Activated CD4-positive, CD25-positive, alpha-beta regulatory T cell treated with anti-CD3 and anti-CD28 coated beads, Interleukin-2, amount 50 U/mL, for 72 hours (primary cell): ENCODE measurements at regions not wholly inside any gene's neighbourhood (a gene's known extent, or its start where the extent isn't known, plus 50 kb on each side); places are given as distances from the start of the nearest gene placed in this dataset.
"Not testable (repeated sequence)": the region's sequence is repeated elsewhere in the genome, so short reads cannot be mapped to it uniquely, and the experiment has no call there.

Source experiments
- DNase-seq: peaks from one replicate; pipeline ENCODE4 v3.0.0; 2021

DNA sequence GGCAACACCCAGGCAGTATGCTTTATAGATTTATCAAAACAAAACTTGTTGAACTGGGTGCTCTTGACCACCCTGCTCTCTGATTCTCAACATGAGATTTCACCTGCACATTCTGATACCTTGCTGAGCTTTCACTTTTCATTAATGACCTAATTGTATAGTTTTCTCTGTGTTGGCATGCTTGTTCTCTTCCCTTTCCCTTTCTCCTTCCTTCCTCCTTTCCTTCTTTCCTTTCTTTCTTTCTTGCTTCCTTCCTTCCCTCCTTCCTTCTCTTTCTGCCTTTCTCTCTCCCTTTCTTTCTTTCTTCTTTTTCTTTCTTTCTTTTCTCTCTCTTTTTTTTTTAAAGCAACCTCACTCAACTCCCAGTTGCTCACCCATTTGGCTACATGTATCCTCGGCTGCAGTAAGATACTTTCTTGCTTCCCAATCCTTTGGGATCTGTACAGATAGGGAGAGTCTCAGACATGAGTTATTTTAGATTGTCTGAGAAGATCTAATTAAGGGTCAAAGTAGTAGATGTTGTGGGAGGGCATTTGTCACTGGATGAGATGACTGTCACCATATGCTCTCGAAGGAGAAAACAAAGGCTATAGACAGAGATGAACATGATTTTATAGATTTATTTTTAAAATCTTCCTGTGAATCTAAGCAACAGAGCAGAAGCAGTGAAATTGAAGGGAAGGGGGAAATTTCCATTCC is 458.0 kb downstream of the USP25 start:
- no peak for DNase-seq

- DNase-seq: no peak
These were observed 463.1 kb downstream of the USP25 start for GRCh38 chr21:16192902-16193301.

GRCh38 chr21:16193496-16194094 is 463.8 kb downstream of the USP25 start:
- DNase-seq: no peak

DNA sequence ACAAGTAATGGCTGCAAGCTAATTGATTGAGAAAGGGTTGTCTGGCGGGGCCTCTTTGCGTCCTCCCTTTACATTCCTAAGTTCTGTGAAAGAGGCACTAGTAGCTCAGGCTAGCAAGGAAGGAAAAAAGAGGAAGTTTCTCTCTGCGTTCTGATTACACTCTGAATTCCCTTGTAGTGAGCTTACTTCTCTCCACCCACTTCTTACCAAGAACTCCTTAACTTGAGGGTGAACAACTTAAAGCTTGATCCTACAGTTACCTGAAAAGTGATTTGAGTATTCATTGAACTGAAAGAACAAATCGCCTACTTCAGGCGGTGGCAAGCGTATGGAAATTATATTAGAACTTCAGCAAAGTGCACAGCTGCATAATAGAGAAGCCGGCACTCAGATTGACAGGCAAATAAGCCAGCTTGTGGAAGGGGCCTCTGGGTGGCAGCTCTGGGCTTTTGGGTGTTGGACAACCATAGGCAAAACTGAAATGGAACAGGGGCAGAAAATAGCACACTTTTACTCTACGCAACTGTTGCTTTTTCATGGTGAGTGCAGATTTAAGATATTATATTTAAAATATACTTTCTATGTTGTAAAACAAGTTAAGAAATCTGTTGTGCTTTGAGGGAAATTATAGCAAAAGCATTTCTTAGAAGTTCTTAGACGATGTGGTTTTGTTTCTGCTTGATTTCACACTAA is 464.5 kb downstream of the USP25 start:
- DNase-seq: no peak

GRCh38 chr21:16194788-16195537 is 465.2 kb downstream of the USP25 start:
- DNase-seq: no peak

DNA sequence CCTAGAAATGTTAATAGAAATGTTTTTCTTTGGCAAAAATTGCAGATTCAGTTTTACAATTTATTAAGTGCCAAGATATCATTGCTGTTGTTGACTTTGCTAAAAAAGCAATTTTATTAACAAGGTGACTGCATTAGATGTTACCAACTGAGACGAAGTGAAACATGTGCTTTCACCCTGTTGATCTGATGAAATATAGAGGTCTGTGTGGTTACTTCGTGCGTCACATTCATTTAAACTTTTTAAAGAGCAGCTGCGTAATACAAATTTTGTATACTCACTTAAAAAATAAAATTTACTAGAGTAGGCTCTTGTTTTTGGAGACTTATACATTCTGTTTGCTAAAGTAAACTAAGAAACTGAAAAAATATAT is 465.7 kb downstream of the USP25 start:
- DNase-seq: no peak

DNA sequence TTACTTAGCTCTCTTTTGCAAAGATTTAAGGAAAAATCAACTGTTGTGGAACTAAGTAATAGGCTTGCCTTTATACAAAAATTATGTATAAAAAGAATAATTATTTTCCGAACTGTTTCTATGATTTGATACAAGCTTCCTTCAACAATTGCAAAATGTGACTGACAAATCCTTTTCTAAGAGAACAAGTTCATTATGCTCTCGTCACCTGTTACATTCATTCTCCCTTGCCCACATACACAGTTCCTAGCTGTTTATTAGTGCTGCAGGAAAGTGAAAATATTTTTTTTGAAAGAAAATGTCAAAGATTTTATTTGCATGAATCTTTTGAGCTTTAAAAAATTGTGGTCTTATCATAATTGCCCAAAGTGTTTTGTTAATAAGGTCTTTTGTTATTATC is 466.2 kb downstream of the USP25 start:
- no peak for DNase-seq

DNA sequence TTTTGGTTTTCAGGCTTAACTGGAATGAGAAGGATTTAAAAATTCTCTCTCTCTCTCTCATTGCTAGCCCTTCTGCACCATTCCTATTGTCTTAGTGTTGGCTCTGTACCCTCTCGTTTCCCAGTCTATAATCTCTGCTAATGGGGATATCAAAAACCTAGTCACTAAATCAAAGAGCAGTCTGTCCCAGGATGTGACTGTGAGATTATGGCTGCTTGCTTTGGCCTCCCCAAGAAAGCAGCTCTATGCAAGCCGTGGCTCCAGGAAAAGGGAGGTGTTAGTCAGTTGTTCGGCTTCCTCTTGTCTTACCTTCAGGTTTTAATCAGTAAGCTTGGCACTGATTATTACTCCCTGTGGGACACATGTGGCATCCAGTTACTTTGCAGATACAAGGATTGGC is 468.8 kb downstream of the USP25 start:
- no peak for DNase-seq

GRCh38 chr21:16199539-16199938 is 469.8 kb downstream of the USP25 start:
- DNase-seq: no peak

GRCh38 chr21:16201718-16202117 is 471.9 kb downstream of the USP25 start:
- DNase-seq: no peak

GRCh38 chr21:16205527-16205926 is 475.7 kb downstream of the USP25 start:
- no peak for DNase-seq

GRCh38 chr21:16211339-16212303 is 481.8 kb downstream of the USP25 start:
- no peak for DNase-seq

GRCh38 chr21:16213518-16213917 is 483.7 kb downstream of the USP25 start:
- DNase-seq: no peak

- DNase-seq: no peak
These were observed 485.4 kb downstream of the USP25 start for GRCh38 chr21:16215193-16215592.

DNA sequence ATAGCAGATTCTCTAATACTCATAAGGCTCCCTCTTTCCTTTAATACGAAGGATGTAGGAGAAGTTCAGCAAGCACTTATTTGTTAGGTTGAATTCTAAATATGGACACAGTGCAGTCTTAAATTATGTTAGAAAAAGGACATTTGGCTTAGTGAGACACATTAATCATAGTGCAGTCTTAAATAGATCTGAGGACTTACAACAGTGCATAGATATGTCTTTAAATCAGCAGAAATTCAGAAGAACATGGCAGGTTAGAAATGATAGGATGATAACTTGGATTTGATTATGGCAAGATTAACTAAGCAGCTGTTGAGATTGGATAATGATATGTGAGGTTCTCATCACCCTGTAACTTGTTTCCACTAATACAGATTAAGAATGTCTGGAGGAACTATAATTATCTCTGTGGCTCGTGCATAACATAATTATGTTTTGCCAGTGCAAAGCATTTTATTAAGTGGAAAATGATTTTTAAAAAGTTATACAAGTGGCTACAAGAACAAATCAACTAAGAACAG is 485.9 kb downstream of the USP25 start:
- DNase-seq: no peak

- DNase-seq: no peak
These were observed 486.6 kb downstream of the USP25 start for GRCh38 chr21:16216288-16216962.

DNA sequence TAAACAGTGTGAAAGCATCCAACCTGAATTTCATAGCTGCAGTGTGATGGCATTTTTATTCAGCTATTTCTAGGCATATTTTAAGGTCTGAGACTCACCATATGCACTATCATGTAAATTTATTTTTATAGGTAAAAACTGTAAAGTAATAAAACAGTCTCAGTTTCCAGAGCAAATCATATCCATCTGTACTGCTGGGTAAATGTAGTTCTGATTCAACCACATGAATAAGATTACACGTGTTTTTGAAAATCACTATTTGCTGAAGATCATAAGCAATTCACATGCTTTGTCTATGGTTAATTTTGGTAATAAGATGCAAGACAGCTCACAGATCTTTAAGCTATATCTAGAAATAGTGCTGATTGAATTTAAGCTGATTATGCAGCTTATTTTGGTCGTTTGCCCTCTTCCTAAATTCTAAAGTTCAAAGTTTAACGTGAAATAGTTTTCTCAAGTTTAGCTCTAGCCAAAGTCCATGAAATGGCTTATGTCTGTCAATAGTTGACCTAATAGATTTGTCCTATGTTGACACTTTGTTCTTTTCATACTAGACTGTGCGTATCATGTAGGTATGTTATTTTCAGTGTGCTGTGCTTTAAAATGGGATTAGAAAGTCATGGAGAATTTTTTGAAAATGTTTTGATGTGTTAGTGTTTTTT is 489.0 kb downstream of the USP25 start:
- DNase-seq: no peak

GRCh38 chr21:16224756-16225155 is 495.0 kb downstream of the USP25 start:
- not testable (repeated sequence) for DNase-seq

GRCh38 chr21:16239659-16240265 is 510.0 kb downstream of the USP25 start:
- no peak for DNase-seq

GRCh38 chr21:16241016-16241415 is 511.2 kb downstream of the USP25 start:
- no peak for DNase-seq
